IPS-NIHi7 (cell line): ENCODE measurements at regions not wholly inside any gene's neighbourhood (a gene's known extent, or its start where the extent isn't known, plus 50 kb on each side); places are given as distances from the start of the nearest gene placed in this dataset.
"Not testable (repeated sequence)": the region's sequence is repeated elsewhere in the genome, so short reads cannot be mapped to it uniquely, and the experiment has no call there.

Source experiments
- DNase-seq: peaks from one replicate; pipeline ENCODE4 v3.0.0; 2012; ENCODE audit warnings: mixed read lengths; ENCODE audit errors: extremely low spot score

GRCh38 chr7:93830141-93830925 is 60.2 kb downstream of the TFPI2 start:
- no peak for DNase-seq

DNA sequence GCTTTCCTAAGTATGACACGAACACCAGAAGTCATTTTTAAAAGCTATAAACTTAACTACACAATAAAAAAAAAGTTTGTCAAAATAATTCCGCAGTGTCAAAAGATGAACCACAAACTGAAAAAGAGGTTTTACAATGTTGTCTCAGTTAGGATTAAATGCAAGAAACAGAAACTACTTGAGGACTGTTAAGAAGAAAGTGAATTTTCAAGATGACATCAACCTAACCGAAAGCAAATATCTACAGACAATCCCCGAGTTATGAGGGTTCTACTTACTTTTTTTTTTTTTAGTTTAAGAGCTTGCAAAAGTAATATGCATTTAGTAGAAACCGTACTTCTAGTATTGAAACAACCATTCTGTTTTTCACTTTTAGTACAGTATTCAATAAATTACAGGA is 62.3 kb downstream of the TFPI2 start:
- no peak for DNase-seq

GRCh38 chr7:93823621-93824020 is 66.9 kb downstream of the TFPI2 start:
- DNase-seq = no peak

DNA sequence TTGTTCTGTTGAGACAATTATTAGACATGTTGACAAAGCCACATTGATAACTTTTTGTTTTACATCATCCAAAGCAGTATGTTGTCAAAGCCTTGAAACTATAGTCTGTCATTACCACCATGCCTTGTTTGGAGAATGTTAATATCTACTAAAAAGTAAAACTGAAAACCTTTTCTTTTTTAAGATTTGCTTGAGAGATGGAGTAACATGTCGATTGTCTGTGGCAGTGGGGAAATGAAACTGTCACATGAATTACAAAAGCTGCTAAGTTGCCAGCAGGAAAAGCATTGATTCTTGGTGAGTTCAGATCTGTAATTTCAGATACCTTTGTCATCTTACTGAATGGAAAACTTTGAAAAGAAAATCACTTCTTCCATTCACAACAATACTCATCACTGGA is 69.1 kb downstream of the TFPI2 start:
- no peak for DNase-seq

GRCh38 chr7:93819699-93820098 is 70.9 kb downstream of the TFPI2 start:
- no peak for DNase-seq

GRCh38 chr7:93817526-93817925 is 73.0 kb downstream of the TFPI2 start:
- DNase-seq = no peak

DNA sequence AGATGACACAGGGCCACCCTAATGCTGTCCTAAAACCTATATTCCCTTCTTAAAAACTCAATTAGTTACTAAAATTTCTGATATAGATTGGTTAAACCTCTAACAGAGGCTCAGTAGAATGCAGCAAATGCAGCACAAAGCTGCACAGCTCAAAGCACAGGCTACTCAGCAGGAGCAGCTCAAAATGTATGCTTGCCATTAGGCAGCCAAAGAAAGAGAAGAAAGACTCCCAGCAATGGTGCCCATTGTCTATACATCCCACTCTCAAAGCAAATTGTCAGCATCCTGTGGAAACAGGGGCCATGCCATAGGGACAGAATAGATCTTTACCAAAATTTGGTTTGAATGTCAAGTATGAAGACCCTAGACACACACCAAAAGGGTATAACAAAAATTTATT is 73.5 kb downstream of the TFPI2 start:
- no peak for DNase-seq

- DNase-seq = no peak
Observed at GRCh38 chr7:93813514-93813913, 77.0 kb downstream of the TFPI2 start.

GRCh38 chr7:93812061-93812460 is 78.5 kb downstream of the TFPI2 start:
- no peak for DNase-seq

- DNase-seq = no peak
Observed at GRCh38 chr7:93811198-93811597, 79.4 kb downstream of the TFPI2 start.

- DNase-seq = no peak
Observed at GRCh38 chr7:93810561-93810960, 80.0 kb downstream of the TFPI2 start.

GRCh38 chr7:93804726-93805125 is 85.8 kb downstream of the TFPI2 start:
- no peak for DNase-seq

DNA sequence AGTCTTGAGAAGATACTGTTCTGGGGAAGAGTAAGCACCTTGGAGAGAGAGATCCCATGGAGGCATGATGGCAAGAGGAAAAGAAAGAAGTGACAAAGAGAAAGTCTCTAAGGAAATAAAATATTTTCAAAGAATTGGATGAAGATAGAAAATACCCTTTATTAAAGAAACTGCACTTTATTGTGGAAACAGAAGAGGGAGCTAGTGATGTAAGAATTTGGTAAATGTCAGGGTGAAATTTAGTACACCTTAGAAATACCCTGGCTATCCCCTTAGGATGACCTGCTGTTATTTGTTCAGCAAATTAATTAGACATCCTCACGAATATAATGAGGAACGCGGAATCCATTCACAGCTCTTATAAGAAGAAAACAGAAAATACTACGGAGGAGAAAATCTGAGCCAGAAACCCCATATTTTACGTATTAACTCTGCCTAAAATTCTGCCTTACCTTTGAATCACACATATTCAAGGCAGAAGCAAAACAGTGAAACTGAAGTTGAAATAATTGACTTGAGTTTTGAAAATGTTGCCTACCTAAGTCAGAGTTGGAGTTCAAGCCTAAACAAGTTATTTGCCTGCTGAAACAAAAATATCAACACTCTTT is 90.7 kb downstream of the TFPI2 start:
- peak; percentile 32 for DNase-seq

- not testable (repeated sequence) for DNase-seq
Observed at GRCh38 chr7:93793084-93793697, 97.4 kb downstream of the TFPI2 start.

DNA sequence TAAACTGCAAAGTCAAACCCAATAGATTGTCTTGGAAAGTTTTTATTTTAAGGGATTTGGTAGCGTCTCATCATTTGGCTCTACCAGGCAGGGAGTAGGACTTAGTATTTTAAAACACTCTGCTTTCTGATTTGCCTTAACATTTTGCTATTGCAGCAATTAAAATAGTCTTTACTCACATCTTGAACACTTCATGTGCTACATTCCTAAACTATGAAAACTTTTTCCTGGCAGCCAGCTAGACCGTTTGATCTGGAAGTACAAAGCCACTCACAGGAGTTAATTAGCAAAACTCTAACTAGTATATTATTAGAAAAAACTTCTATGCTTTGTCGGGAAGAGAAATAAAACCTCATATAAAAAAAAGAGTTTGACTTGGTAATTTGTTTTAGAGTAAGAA is 111.4 kb downstream of the TFPI2 start:
- no peak for DNase-seq

DNA sequence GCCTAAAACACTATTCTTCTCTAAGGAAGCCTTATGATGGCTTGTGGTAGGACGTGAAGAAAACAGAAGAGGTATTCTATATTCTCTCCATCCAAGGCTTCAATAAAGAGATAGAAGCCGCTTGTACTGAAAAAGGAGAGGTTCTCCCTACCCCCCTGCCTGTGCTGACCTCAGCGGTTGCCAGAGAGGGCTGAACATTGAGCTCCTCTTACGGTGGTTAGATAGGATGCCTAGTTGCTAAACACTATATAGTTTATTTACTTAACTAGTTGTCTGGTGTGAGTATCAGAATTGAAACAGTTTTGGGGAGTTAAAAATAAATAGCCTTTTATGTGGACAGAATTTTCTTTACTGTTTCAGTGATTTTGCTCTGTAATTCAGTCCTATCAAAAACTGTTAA is 112.2 kb downstream of the TFPI2 start:
- no peak for DNase-seq

DNA sequence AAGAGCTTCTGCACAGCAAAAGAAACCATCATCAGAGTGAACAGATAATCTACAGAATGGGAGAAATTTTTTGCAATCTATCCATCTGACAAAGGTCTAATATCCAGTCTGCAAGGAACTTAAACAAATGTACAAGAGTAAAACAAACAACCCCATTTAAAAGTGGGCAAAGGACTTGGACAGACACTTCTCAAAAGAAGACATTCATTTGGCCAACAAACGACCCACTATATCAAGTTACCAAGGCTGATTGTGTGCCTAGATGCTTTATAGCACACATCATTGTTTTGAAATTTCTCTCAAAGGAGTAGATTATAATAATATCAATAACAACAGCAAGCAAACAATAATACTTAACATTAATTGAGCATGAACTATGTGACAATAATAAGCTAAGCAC is 117.1 kb downstream of the TFPI2 start:
- no peak for DNase-seq

DNA sequence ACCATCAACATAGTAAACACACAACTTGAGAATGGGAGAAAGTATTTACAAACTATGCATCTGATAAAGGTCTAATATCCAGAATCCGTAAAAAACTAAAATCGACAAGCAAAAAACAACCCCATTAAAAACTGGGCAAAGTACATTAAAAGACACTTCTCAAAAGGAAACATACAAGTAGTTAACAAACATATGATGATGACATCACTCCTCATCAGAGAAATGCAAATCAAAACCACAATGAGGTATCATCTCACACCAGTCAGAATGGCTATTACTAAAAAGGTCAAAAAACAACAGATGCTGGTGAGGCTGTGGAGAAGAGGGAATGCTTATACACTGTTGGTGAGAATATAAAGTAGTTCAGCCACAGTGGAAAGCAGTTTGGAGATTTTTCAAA is 125.1 kb downstream of the TFPI2 start:
- no peak for DNase-seq

DNA sequence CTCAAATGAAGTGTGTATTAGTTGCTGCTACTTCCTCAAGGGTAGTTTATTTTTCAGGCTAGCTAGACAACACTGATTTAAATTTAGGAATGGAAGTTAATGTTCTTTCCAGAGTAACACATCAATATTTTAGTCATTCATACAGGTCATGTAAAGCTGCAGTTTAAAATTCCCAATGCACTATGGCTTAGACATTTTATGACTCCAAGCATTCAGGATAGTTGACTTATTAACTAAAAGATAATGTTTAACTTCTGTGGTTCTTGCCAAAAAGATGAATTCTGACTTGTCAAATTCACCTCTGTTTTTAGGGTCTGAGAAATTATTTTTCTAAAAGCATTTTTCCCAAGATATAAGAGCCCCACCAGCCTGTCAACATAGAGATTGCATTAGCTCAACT is 131.9 kb downstream of the TFPI2 start:
- no peak for DNase-seq

DNA sequence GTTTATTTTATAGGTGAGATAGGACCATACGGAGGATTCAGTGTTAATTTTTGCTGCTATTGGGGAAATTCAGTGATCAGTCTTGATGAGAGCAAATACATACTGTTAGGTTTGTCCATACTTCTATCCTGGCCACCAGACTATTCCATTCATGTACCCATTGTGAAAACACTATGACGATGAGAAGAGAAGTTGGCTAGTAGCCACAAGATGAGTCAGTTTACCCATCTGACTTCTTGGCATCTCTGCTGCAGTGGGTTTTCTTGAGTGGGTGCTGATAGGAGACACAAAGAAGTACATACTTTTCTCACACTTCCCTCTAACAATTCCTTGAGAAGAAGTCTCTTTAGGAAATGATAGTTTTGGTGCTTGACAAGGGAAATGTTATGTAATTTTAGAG is 133.1 kb downstream of the TFPI2 start:
- no peak for DNase-seq

- DNase-seq = no peak
Observed at GRCh38 chr7:93756890-93757289, 133.7 kb downstream of the TFPI2 start.

- DNase-seq = no peak
Observed at GRCh38 chr7:93751421-93751820, 139.1 kb downstream of the TFPI2 start.

DNA sequence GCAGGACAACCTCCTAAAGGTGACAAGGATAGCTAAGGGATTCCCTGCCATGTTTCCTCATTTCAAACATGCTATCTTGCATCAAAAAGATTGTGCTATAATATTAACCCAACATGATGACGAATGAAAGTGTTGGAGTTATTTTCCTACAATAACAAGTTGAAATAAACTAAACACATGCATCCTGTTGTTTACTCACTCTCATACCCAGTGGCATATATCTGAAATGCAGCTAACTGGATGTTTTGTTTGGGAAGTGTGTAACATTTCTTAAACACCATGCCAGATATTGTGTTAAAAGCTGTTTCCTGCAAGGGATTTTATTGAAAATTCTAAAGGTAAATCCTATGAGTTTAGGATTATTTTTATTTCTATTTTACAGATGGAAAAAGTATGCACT is 139.6 kb downstream of the TFPI2 start:
- DNase-seq = no peak
